Activated B cell treated with CpG ODN at 0.5 μM for 24 hours (primary cell): ENCODE measurements at regions not wholly inside any gene's neighbourhood (a gene's known extent, or its start where the extent isn't known, plus 50 kb on each side); places are given as distances from the start of the nearest gene placed in this dataset.

Experiments used
- ATAC-seq: fragments of 200-7000 bp; cut with Tn5 transposase; one replicate; pipeline ENCODE4 v1.10.0; 2021; ENCODE audit warnings: low read depth, mild to moderate bottlenecking, moderate library complexity
- CTCF ChIA-PET: fragments of 350-600 bp; sonication (Branson Sonifier 250); formaldehyde crosslinking; loops from one replicate; lab custom pipeline; 2021; ENCODE audit warnings: antibody characterized with exemption; lab: Charles Lee
- POLR2A ChIA-PET: fragments of 350-600 bp; sonication (Branson Sonifier 250); formaldehyde crosslinking; loops from one replicate; lab custom pipeline; 2021; ENCODE audit warnings: antibody characterized with exemption; lab: Charles Lee
- DNase-seq: peaks from one replicate; pipeline ENCODE4 v3.0.0; 2022
- H3K27ac Mint-ChIP-seq: one replicate; pipeline ENCODE4 v1.8.0; 2020; ENCODE audit warnings: mixed read lengths
- H3K27me3 Mint-ChIP-seq: one replicate; pipeline ENCODE4 v1.8.0; 2021; ENCODE audit warnings: mixed read lengths
- H3K36me3 Mint-ChIP-seq: one replicate; pipeline ENCODE4 v1.8.0; 2021; ENCODE audit warnings: low read depth, mixed read lengths
- H3K4me1 Mint-ChIP-seq: one replicate; pipeline ENCODE4 v1.8.0; 2021; ENCODE audit warnings: mixed read lengths
- H3K4me3 Mint-ChIP-seq: one replicate; pipeline ENCODE4 v1.8.0; 2020; ENCODE audit warnings: mild to moderate bottlenecking, mixed read lengths
- H3K9me3 Mint-ChIP-seq: one replicate; pipeline ENCODE4 v1.8.0; 2020; ENCODE audit warnings: mixed read lengths
- intact Hi-C: fragments of 100-400 bp; cut with micrococcal nuclease; formaldehyde crosslinking; loops from one replicate; pipeline ENCODE4 v1.15.1; 2024
- TF ChIP-seq, protein P1 (sequence below): fragments of 200-600 bp; IDR thresholded peaks from one replicate; pipeline ENCODE4 v1.8.0; 2022; ENCODE audit warnings: antibody characterized with exemption, mild to moderate bottlenecking

DNA sequence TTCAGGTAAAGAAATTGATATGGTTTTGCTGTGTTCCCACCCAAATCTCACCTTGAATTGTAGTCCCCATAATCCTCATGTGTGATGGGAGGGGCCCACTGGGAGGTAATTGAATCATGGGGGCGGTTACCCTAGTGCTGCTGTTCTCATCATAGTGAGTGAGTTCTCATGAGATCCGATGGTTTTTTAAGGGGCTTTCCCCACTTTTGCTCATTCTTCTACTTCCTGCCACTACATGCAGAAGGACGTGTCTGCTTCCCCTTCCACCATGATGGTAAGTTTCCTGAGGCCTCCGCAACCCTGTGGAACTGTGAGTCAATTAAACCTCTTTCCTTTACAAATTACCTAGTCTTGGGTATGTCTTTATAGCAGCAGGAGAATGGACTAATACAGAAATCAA lies 69.3 kb downstream of the MIS18A start:
- H3K27me3 Mint-ChIP-seq: peaks cover 4% of the 10 kb centered on the region

DNA sequence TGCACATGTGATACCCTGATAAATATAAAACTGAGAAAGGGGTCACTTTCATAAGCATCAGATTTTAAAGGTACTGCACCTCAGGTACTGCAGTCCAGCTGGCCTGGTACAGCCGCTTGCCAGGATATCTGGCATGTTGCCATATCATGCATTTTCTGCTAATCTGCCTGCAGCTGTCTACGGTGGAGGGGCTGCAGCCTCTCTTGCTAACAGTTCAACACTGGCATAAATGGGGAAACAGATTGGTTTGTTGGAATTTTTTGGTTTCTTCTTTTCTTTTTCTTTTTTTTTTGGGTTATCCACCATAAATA lies 71.5 kb downstream of the MIS18A start:
- Mint-ChIP-seq H3K27me3 (peaks cover 3% of the 10 kb centered on the region), H3K27ac (no peak overlapping the region), H3K4me1 (no peaks in the 10 kb centered on the region), H3K4me3 (no peak overlapping the region), H3K36me3 (no peaks in the 10 kb centered on the region), H3K9me3 (peaks cover 3% of the 10 kb centered on the region)
- DNase-seq (no peak), ATAC-seq (no peak)
- ChIA-PET CTCF (no interaction called here), POLR2A (no interaction called here)
- intact Hi-C loops: no loop called here
- TF ChIP-seq, protein P1, sequence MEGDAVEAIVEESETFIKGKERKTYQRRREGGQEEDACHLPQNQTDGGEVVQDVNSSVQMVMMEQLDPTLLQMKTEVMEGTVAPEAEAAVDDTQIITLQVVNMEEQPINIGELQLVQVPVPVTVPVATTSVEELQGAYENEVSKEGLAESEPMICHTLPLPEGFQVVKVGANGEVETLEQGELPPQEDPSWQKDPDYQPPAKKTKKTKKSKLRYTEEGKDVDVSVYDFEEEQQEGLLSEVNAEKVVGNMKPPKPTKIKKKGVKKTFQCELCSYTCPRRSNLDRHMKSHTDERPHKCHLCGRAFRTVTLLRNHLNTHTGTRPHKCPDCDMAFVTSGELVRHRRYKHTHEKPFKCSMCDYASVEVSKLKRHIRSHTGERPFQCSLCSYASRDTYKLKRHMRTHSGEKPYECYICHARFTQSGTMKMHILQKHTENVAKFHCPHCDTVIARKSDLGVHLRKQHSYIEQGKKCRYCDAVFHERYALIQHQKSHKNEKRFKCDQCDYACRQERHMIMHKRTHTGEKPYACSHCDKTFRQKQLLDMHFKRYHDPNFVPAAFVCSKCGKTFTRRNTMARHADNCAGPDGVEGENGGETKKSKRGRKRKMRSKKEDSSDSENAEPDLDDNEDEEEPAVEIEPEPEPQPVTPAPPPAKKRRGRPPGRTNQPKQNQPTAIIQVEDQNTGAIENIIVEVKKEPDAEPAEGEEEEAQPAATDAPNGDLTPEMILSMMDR: no peak

More for the DNA sequence above, 69.3 kb downstream of the MIS18A start:
- H3K27ac Mint-ChIP-seq: no peak overlapping the region
- no peak overlapping the region for H3K4me3 Mint-ChIP-seq
- intact Hi-C loops: no loop called here
- no peaks in the 10 kb centered on the region for H3K36me3 Mint-ChIP-seq
- DNase-seq (no peak), ATAC-seq (no peak)
- CTCF ChIA-PET: no interaction called here
- POLR2A ChIA-PET: no interaction called here
- peaks cover 3% of the 10 kb centered on the region for H3K9me3 Mint-ChIP-seq
- TF ChIP-seq, protein P1: no peak
- no peaks in the 10 kb centered on the region for H3K4me1 Mint-ChIP-seq

DNA sequence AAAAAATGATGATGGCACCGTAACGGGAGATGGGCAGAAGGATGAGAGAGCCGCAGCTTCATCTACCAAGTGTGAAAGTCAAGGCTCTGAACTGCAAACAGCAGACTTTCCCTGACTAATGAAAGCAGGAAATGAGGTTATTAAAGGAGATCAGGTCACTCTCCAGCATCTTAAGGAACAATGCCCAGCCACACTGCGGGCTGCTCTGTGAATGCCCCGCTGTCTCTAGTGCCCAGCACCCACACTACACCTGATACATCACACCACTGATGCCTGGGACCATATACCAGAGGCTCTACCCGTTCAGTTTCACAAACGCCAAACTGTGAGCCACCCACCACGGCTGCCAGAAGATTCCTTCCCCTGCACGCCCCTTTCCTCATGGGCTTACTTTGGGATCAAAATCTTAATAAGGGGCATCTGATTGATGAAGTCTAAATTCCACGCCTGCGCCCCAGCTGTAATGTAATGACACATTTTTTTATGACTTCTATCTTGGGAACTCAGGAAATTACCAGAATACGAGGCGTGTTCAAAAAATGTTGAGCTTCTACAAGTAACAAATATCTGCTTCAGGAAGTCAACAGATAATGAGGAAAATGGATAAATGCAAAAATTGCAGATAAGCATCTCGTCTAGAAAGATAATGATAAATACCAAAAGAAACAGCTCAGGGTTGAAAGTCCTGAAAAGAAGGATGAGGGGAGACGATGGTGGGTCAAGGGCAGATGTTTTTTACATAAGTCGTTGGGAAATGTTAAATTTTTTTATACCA lies 72.0 kb downstream of the MIS18A start:
- Mint-ChIP-seq H3K9me3 (peaks cover 3% of the 10 kb centered on the region), H3K36me3 (no peaks in the 10 kb centered on the region), H3K27ac (no peak overlapping the region), H3K4me3 (no peak overlapping the region), H3K4me1 (no peaks in the 10 kb centered on the region), H3K27me3 (peaks cover 3% of the 10 kb centered on the region)
- TF ChIP-seq, protein P1: no peak
- CTCF ChIA-PET: no interaction called here
- DNase-seq (no peak), ATAC-seq (no peak)
- intact Hi-C loops: no loop called here
- POLR2A ChIA-PET: no interaction called here

DNA sequence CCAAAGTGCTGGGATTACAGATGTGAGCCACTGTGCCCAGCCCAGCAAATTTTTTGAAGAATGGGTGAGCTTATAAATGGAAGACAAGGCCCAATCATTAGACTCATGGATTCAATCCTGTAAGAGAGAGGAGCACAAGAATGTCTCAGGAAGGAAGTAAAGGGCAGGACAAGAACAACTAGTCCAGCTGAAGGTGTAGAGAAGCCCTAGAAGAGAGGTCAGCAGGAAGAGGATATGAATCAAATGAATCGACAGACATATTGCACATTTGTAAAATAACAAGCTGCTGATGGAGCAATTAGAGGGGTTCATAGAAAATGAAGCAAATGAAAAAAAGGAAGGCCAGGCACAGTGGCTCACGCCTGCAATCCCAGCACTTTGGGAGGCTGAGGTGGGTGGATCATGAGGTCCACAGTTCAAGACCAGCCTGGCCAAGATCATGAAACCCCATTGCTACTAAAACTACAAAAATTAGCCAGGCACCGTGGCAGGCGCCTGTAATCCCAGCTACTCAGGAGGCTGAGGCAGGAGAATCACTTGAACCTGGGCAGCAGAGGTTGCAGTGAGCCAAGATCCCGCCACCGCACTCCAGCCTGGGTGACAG lies 74.9 kb downstream of the MIS18A start:
- intact Hi-C loops: no loop called here
- H3K9me3 Mint-ChIP-seq: peaks cover 3% of the 10 kb centered on the region
- H3K27ac Mint-ChIP-seq: no peak overlapping the region
- H3K27me3 Mint-ChIP-seq: peaks cover 2% of the 10 kb centered on the region
- ChIA-PET CTCF (no interaction called here), POLR2A (no interaction called here)
- no peaks in the 10 kb centered on the region for H3K4me1 Mint-ChIP-seq
- no peak for ATAC-seq
- no peaks in the 10 kb centered on the region for H3K36me3 Mint-ChIP-seq
- no peak overlapping the region for H3K4me3 Mint-ChIP-seq
- TF ChIP-seq, protein P1: no peak
- no peak for DNase-seq

DNA sequence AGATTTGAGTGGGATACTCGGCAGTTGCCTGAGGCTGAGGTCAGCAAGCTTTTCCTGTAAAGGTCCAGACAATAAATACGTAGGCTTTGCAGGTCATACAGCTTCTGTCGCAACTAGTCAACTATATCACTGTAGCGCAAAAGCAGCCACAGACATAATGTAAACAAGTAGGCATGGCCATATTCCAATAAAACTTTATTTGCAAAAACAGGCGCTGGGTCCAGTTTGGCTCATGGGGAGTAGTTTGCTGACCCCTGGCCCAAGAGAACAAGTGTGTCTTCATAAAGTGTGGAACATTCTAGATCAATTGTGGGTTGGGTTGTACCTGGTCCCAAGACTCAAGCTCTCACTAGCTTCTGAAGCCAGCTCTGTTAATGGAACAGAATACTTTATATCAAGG lies 78.8 kb downstream of the MIS18A start:
- H3K4me3 Mint-ChIP-seq: no peak overlapping the region
- TF ChIP-seq, protein P1: no peak
- ChIA-PET POLR2A (no interaction called here), CTCF (no interaction called here)
- DNase-seq (no peak), ATAC-seq (no peak)
- no peak overlapping the region for H3K27ac Mint-ChIP-seq
- intact Hi-C loops: no loop called here
- H3K4me1 Mint-ChIP-seq: no peaks in the 10 kb centered on the region
- H3K27me3 Mint-ChIP-seq: peaks cover 4% of the 10 kb centered on the region
- no peaks in the 10 kb centered on the region for H3K36me3 Mint-ChIP-seq
- peaks cover 3% of the 10 kb centered on the region for H3K9me3 Mint-ChIP-seq
